H1 (cell line): ENCODE measurements at regions not wholly inside any gene's neighbourhood (a gene's known extent, or its start where the extent isn't known, plus 50 kb on each side); places are given as distances from the start of the nearest gene placed in this dataset.

Source experiments
- ATF2 ChIP-seq: IDR thresholded peaks from 2 replicates; pipeline ENCODE4 v1.6.1; 2012; ENCODE audit warnings: low read length, inconsistent platforms
- BCL11A ChIP-seq, 2 experiments: IDR thresholded peaks; one replicate each; pipeline ENCODE4 v1.6.1; 2011; ENCODE audit warnings: low read depth in 2 of 2, low read length in 2 of 2, mild to moderate bottlenecking in 2 of 2
- CHD2 ChIP-seq: IDR thresholded peaks from 2 replicates; pipeline ENCODE4 v1.6.1; 2012; ENCODE audit warnings: low read length, improper control_type of control experiment
- CTBP2 ChIP-seq: IDR thresholded peaks from 2 replicates; pipeline ENCODE4 v1.7.0; 2011; ENCODE audit warnings: borderline replicate concordance, mild to moderate bottlenecking, moderate library complexity, mixed read lengths, low read length; ENCODE audit not compliant: insufficient read depth, insufficient read length
- EP300 ChIP-seq, 2 experiments: IDR thresholded peaks; 1 replicate in 1 of 2; 2 replicates in 1 of 2; pipeline ENCODE4 v1.6.1; 2011 to 2012; ENCODE audit warnings: low read depth in 2 of 2, low read length in 2 of 2, mild to moderate bottlenecking in 2 of 2, borderline replicate concordance in 1 of 2, inconsistent platforms in 1 of 2, moderate library complexity in 1 of 2
- EZH2 ChIP-seq: fragments of 200-600 bp; sonication (generic); IDR thresholded peaks from 2 replicates; pipeline ENCODE4 v1.7.1; 2012; ENCODE audit warnings: low read depth, mild to moderate bottlenecking, moderate library complexity, low read length, inconsistent platforms; ENCODE audit not compliant: severe bottlenecking
- JUN ChIP-seq: IDR thresholded peaks from 2 replicates; pipeline ENCODE4 v1.6.1; 2011; ENCODE audit warnings: low read depth, mild to moderate bottlenecking, improper control_type of control experiment, low read length
- KDM1A ChIP-seq: fragments of 200-600, 300-600 bp; sonication (generic); IDR thresholded peaks from 2 replicates; pipeline ENCODE4 v1.7.1; 2016; ENCODE audit warnings: mild to moderate bottlenecking, low read length, borderline replicate concordance
- KDM4A ChIP-seq: IDR thresholded peaks from one replicate; pipeline ENCODE4 v1.7.1; 2012; ENCODE audit warnings: low read depth, mild to moderate bottlenecking, moderate library complexity, low read length, inconsistent platforms; ENCODE audit not compliant: severe bottlenecking
- NANOG ChIP-seq: IDR thresholded peaks from 2 replicates; pipeline ENCODE4 v1.6.1; 2011; ENCODE audit warnings: low read length, low read depth, mild to moderate bottlenecking, inconsistent platforms; ENCODE audit not compliant: insufficient read depth, poor library complexity, severe bottlenecking
- POLR2AphosphoS5 ChIP-seq: IDR thresholded peaks from 2 replicates; pipeline ENCODE4 v1.6.1; 2011; ENCODE audit warnings: low read depth, low read length
- RBBP5 ChIP-seq: IDR thresholded peaks from 2 replicates; pipeline ENCODE4 v1.7.1; 2012; ENCODE audit warnings: low read depth, mild to moderate bottlenecking, inconsistent platforms, low read length, moderate library complexity, borderline replicate concordance
- SRF ChIP-seq: IDR thresholded peaks from 2 replicates; pipeline ENCODE4 v1.6.1; 2011; ENCODE audit warnings: mild to moderate bottlenecking, low read depth, low read length, moderate library complexity
- TAF1 ChIP-seq: IDR thresholded peaks from 2 replicates; pipeline ENCODE4 v1.6.1; 2011; ENCODE audit warnings: mild to moderate bottlenecking, low read depth, low read length
- TEAD4 ChIP-seq: IDR thresholded peaks from 2 replicates; pipeline ENCODE4 v1.6.1; 2012; ENCODE audit warnings: low read depth, low read length, inconsistent platforms, mixed read lengths
- ZNF274 ChIP-seq: IDR thresholded peaks from 2 replicates; pipeline ENCODE4 v1.7.0; 2012; ENCODE audit warnings: low read length, borderline replicate concordance; ENCODE audit errors: extremely low read depth

- TF ChIP-seq CHD2 = no peak
- TF ChIP-seq NANOG = no peak
- TF ChIP-seq BCL11A (IDR thresholded peaks at IDR 0.05; ENCODE audit: low read depth in 2 of 2, low read length in 2 of 2) = no peak
- TF ChIP-seq TAF1 = no peak
- TF ChIP-seq KDM4A = no peak
- TF ChIP-seq ATF2 = no peak
- no peak for TF ChIP-seq TEAD4
- TF ChIP-seq RBBP5 = no peak
- TF ChIP-seq KDM1A = no peak
- no peak for TF ChIP-seq JUN
- no peak for TF ChIP-seq POLR2AphosphoS5
- no peak for TF ChIP-seq SRF
- no peak for TF ChIP-seq CTBP2
- TF ChIP-seq EP300 (IDR thresholded peaks at IDR 0.05; ENCODE audit: borderline replicate concordance in 1 of 2, low read depth in 2 of 2, low read length in 2 of 2) = no peak
- TF ChIP-seq EZH2 = no peak
- TF ChIP-seq ZNF274 = no peak
These were observed 74.0 kb upstream of the XYLT1 start (continued) for GRCh38 chr16:17544785-17545184.
